ENCODE measurements at regions not wholly inside any gene's neighbourhood (a gene's known extent, or its start where the extent isn't known, plus 50 kb on each side); places are given as distances from the start of the nearest gene placed in this dataset.
"Not testable (repeated sequence)": the region's sequence is repeated elsewhere in the genome, so short reads cannot be mapped to it uniquely, and the experiment has no call there.

- H3K9me3 ChIP-seq (ENCODE audit: control insufficient read depth in 1 of 2, insufficient read depth in 1 of 2, low read depth in 1 of 2, low read length in 2 of 2); RAD21 ChIA-PET (ENCODE audit: low non-redundant PET in 1 of 2, low total read pairs in 2 of 2, uncharacterized antibody in 2 of 2, unreplicated experiment in 2 of 2); H3K36me3 ChIP-seq (ENCODE audit: control insufficient read depth in 1 of 2, insufficient read depth in 2 of 2, low read length in 2 of 2); H3K9ac ChIP-seq (ENCODE audit: low read length); H3K4me3 ChIP-seq (replicated peaks in 1 of 2; ENCODE audit: low read depth in 1 of 2, low read length in 2 of 2); POLR2A ChIA-PET; H2AFZ ChIP-seq (ENCODE audit: low read depth, low read length, poor library complexity, severe bottlenecking); H3K9me2 ChIP-seq (ENCODE audit: insufficient read depth); H4K20me1 ChIP-seq (ENCODE audit: insufficient read depth); H3K27ac ChIP-seq (ENCODE audit: low read depth, low read length); H3K4me2 ChIP-seq (ENCODE audit: low read length); BruUV-seq (replicated peaks); DNase-seq (ENCODE audit: low read depth, low spot score); H3K79me2 ChIP-seq (ENCODE audit: insufficient read depth, low read length); H3K27me3 ChIP-seq (ENCODE audit: insufficient read depth, low read length); H3K4me1 ChIP-seq (ENCODE audit: control insufficient read depth in 1 of 2, insufficient read depth in 2 of 2, low read length in 2 of 2); ATAC-seq: not testable (repeated sequence)
- intact Hi-C loops (cut with micrococcal nuclease) = loop anchor here (5.0 kb wide), 1 partner anchor 446 kb away; no protein-coding TSS in a partner anchor
- CTCF ChIA-PET = interaction anchor here (1.5 kb wide), 1 partner anchor 95 kb away, joined by 3 read pairs; no protein-coding TSS in a partner anchor
Measured at GRCh38 chr5:36508331-36508730, 98.1 kb upstream of the SLC1A3 start.

GRCh38 chr5:36513647-36514046, 92.8 kb upstream of the SLC1A3 start:
- CTCF ChIA-PET; H3K9me2 ChIP-seq (ENCODE audit: insufficient read depth); H3K9ac ChIP-seq (ENCODE audit: low read length); H3K4me2 ChIP-seq (ENCODE audit: low read length); H3K79me2 ChIP-seq (ENCODE audit: insufficient read depth, low read length); ATAC-seq; H4K20me1 ChIP-seq (ENCODE audit: insufficient read depth); H3K36me3 ChIP-seq (ENCODE audit: control insufficient read depth in 1 of 2, insufficient read depth in 2 of 2, low read length in 2 of 2); H3K4me3 ChIP-seq (replicated peaks in 1 of 2; ENCODE audit: low read depth in 1 of 2, low read length in 2 of 2); H3K27ac ChIP-seq (ENCODE audit: low read depth, low read length); DNase-seq (ENCODE audit: low read depth, low spot score); RAD21 ChIA-PET (ENCODE audit: low non-redundant PET in 1 of 2, low total read pairs in 2 of 2, uncharacterized antibody in 2 of 2, unreplicated experiment in 2 of 2); H3K4me1 ChIP-seq (ENCODE audit: control insufficient read depth in 1 of 2, insufficient read depth in 2 of 2, low read length in 2 of 2); H2AFZ ChIP-seq (ENCODE audit: low read depth, low read length, poor library complexity, severe bottlenecking); BruUV-seq (replicated peaks); H3K27me3 ChIP-seq (ENCODE audit: insufficient read depth, low read length); intact Hi-C loops (cut with micrococcal nuclease); H3K9me3 ChIP-seq (ENCODE audit: control insufficient read depth in 1 of 2, insufficient read depth in 1 of 2, low read depth in 1 of 2, low read length in 2 of 2); POLR2A ChIA-PET: not testable (repeated sequence)

GRCh38 chr5:36519881-36520280, 86.5 kb upstream of the SLC1A3 start:
- Histone ChIP-seq H3K9ac (ENCODE audit: low read length) (no peak overlapping the region), H3K9me2 (ENCODE audit: insufficient read depth) (no peaks in the 10 kb centered on the region), H3K79me2 (ENCODE audit: insufficient read depth, low read length) (no peaks in the 10 kb centered on the region), H3K4me1 (ENCODE audit: control insufficient read depth in 1 of 2, insufficient read depth in 2 of 2, low read length in 2 of 2) (no peaks in the 10 kb centered on the region), H4K20me1 (ENCODE audit: insufficient read depth) (no peaks in the 10 kb centered on the region), H3K36me3 (ENCODE audit: control insufficient read depth in 1 of 2, insufficient read depth in 2 of 2, low read length in 2 of 2) (no peaks in the 10 kb centered on the region), H3K4me3 (replicated peaks in 1 of 2; ENCODE audit: low read depth in 1 of 2, low read length in 2 of 2) (no peak overlapping the region), H3K27ac (ENCODE audit: low read depth, low read length) (no peak overlapping the region), H2AFZ (ENCODE audit: low read depth, low read length, poor library complexity, severe bottlenecking) (no peak overlapping the region), H3K9me3 (ENCODE audit: control insufficient read depth in 1 of 2, insufficient read depth in 1 of 2, low read depth in 1 of 2, low read length in 2 of 2) (no peaks in the 10 kb centered on the region), H3K4me2 (ENCODE audit: low read length) (no peak overlapping the region), H3K27me3 (ENCODE audit: insufficient read depth, low read length) (no peaks in the 10 kb centered on the region)
- ATAC-seq = no peak
- ChIA-PET POLR2A (no interaction called here), RAD21 (ENCODE audit: low non-redundant PET in 1 of 2, low total read pairs in 2 of 2, uncharacterized antibody in 2 of 2, unreplicated experiment in 2 of 2) (no interaction called here), CTCF (no interaction called here)
- intact Hi-C loops (cut with micrococcal nuclease) = no loop called here
- BruUV-seq (replicated peaks) = no TSS peak
- DNase-seq (ENCODE audit: low read depth, low spot score) = no peak
- TF ChIP-seq SRF (IDR thresholded peaks at IDR 0.05; ENCODE audit: low read depth) (no peak), ATF3 (IDR thresholded peaks at IDR 0.05) (no peak), ZNF274 (IDR thresholded peaks at IDR 0.05; ENCODE audit: low read depth, low read length) (no peak), SP1 (IDR thresholded peaks at IDR 0.05; ENCODE audit: low read depth) (no peak), POLR2A (IDR thresholded peaks at IDR 0.05; ENCODE audit: borderline replicate concordance, extremely low read depth, insufficient read depth, insufficient read length) (no peak), REST (IDR thresholded peaks at IDR 0.05; ENCODE audit: low read depth) (no peak), ELF1 (IDR thresholded peaks at IDR 0.05; ENCODE audit: borderline replicate concordance, low read depth) (no peak), JUND (IDR thresholded peaks at IDR 0.05) (no peak), ZBTB33 (IDR thresholded peaks at IDR 0.05; ENCODE audit: extremely low read depth, insufficient replicate concordance, low read length) (no peak)

Data from HCT116 (cell line).